Small intestine (tissue), 7 donors: ENCODE measurements at regions not wholly inside any gene's neighbourhood (a gene's known extent, or its start where the extent isn't known, plus 50 kb on each side); places are given as distances from the start of the nearest gene placed in this dataset.
"Not testable (repeated sequence)": the region's sequence is repeated elsewhere in the genome, so short reads cannot be mapped to it uniquely, and the experiment has no call there.

Experiments
- DNase-seq, 2 donors: peaks; one replicate each; pipeline versions ENCODE4 v3.0.0 to v3.0.0-alpha.2; 2013
- FAIRE-seq: peaks from 2 replicates; lab custom pipeline; 2012; peaks lifted over from hg19 to GRCh38; lab: Jason Lieb, UNC
- H3K27ac ChIP-seq, 3 donors: one replicate each; pipeline ENCODE4 v1.5.1; 2013; ENCODE audit warnings: low read length in 2 of 3, mild to moderate bottlenecking in 2 of 3, control low read depth in 1 of 3, inconsistent platforms in 1 of 3, low read depth in 1 of 3, moderate library complexity in 1 of 3
- H3K27me3 ChIP-seq, 3 donors: one replicate each; pipeline ENCODE4 v1.6.1; 2013; ENCODE audit warnings: low read length in 3 of 3, inconsistent platforms in 1 of 3; ENCODE audit not compliant: control insufficient read depth in 3 of 3, insufficient read depth in 3 of 3
- H3K36me3 ChIP-seq, 3 donors: one replicate each; pipeline ENCODE4 v1.6.1; 2013; ENCODE audit warnings: low read length in 3 of 3, inconsistent platforms in 1 of 3, low read depth in 1 of 3, mild to moderate bottlenecking in 1 of 3, moderate library complexity in 1 of 3; ENCODE audit not compliant: control insufficient read depth in 3 of 3, insufficient read depth in 2 of 3
- H3K4me1 ChIP-seq, 3 donors: one replicate each; pipeline ENCODE4 v1.6.1; 2013; ENCODE audit warnings: low read length in 2 of 3, inconsistent platforms in 1 of 3, low read depth in 1 of 3, mild to moderate bottlenecking in 1 of 3, moderate library complexity in 1 of 3; ENCODE audit not compliant: control insufficient read depth in 3 of 3, insufficient read depth in 2 of 3
- H3K4me3 ChIP-seq, 3 donors: one replicate each; pipeline ENCODE4 v1.5.1; 2013; ENCODE audit warnings: low read length in 3 of 3, control low read depth in 1 of 3, inconsistent platforms in 1 of 3, low read depth in 1 of 3, mild to moderate bottlenecking in 1 of 3, moderate library complexity in 1 of 3
- H3K9me3 ChIP-seq, 2 donors: one replicate each; pipeline ENCODE4 v1.6.1; 2013; ENCODE audit warnings: low read depth in 1 of 2, low read length in 1 of 2; ENCODE audit not compliant: control insufficient read depth in 2 of 2, insufficient read depth in 1 of 2
- WGBS, 3 donors: extraction: QIAGEN DNeasy Blood & Tissue Kit; methylation state at CpG; one replicate each; pipeline ENCODE4 v1.1.7; 2013; 5-methylcytosine and 5-hydroxymethylcytosine counted together
- donor health status: healthy with polysubstance abuse.
- donor health status: control.
- donor health status: control.
- donor health status: Bipolar disorder and iron deficiency.
- donor health status: healthy.

GRCh38 chr3:51617597-51617996 is 53.5 kb upstream of the TEX264 start:
- WGBS, 3 donors: 92 to 99% (median 94%) methylated on average over 3 of the region's 3 CpGs

GRCh38 chr3:51618038-51618437 is 53.0 kb upstream of the TEX264 start:
- H3K4me3 ChIP-seq, H3K27ac ChIP-seq, H3K27me3 ChIP-seq, FAIRE-seq, H3K36me3 ChIP-seq, DNase-seq, H3K9me3 ChIP-seq: not testable (repeated sequence)
- 90 to 94% (median 92%) methylated on average over 8 of the region's 8 CpGs for WGBS, 3 donors
- H3K4me1 ChIP-seq: peaks cover 4 to 15% (median 13%) of the 10 kb centered on the region in 3 donors

More at GRCh38 chr3:51617597-51617996, 53.5 kb upstream of the TEX264 start:
- H3K9me3 ChIP-seq: no peaks in the 10 kb centered on the region
- H3K27ac ChIP-seq: no peak overlapping the region
- DNase-seq (no peak), FAIRE-seq (no peak)
- no peaks in the 10 kb centered on the region for H3K27me3 ChIP-seq
- H3K4me1 ChIP-seq: peaks cover 4 to 15% (median 13%) of the 10 kb centered on the region in 3 donors
- H3K36me3 ChIP-seq: peaks cover 0 to 3% (median 0%) of the 10 kb centered on the region in 3 donors
- no peak overlapping the region for H3K4me3 ChIP-seq

GRCh38 chr3:51618496-51618895 is 52.6 kb upstream of the TEX264 start:
- Histone ChIP-seq H3K9me3 (no peaks in the 10 kb centered on the region), H3K4me1 (peaks cover 4 to 15% (median 13%) of the 10 kb centered on the region in 3 donors), H3K27me3 (no peaks in the 10 kb centered on the region), H3K27ac (no peak overlapping the region), H3K4me3 (no peak overlapping the region), H3K36me3 (peaks cover 0 to 6% (median 0%) of the 10 kb centered on the region in 3 donors)
- whole genome bisulfite sequencing, 3 donors: 87 to 90% (median 89%) methylated on average over 3 of the region's 3 CpGs
- DNase-seq (peak in 1 of 2 donors; percentile 52), FAIRE-seq (no peak)

- FAIRE-seq (no peak), DNase-seq (no peak)
- Histone ChIP-seq H3K27ac (no peak overlapping the region), H3K27me3 (no peaks in the 10 kb centered on the region), H3K4me1 (peaks cover 4 to 15% (median 13%) of the 10 kb centered on the region in 3 donors), H3K4me3 (no peak overlapping the region), H3K36me3 (peaks cover 0 to 6% (median 0%) of the 10 kb centered on the region in 3 donors), H3K9me3 (no peaks in the 10 kb centered on the region)
- 94 to 98% (median 96%) methylated on average over 4 of the region's 4 CpGs for WGBS, 3 donors
These were observed 51.1 kb upstream of the TEX264 start for GRCh38 chr3:51619983-51620382.

GRCh38 chr3:51620543-51620942 is 50.5 kb upstream of the TEX264 start:
- H3K9me3 ChIP-seq: no peaks in the 10 kb centered on the region
- H3K4me3 ChIP-seq: no peak overlapping the region
- DNase-seq (peak in 1 of 2 donors; percentile 61), FAIRE-seq (no peak)
- peaks cover 0 to 6% (median 0%) of the 10 kb centered on the region in 3 donors for H3K36me3 ChIP-seq
- WGBS, 3 donors: 52 to 62% (median 56%) methylated on average over 2 of the region's 2 CpGs
- no peak overlapping the region for H3K27ac ChIP-seq
- peaks cover 4 to 15% (median 13%) of the 10 kb centered on the region in 3 donors for H3K4me1 ChIP-seq
- no peaks in the 10 kb centered on the region for H3K27me3 ChIP-seq

- no peak overlapping the region for H3K4me3 ChIP-seq
- peaks cover 4 to 15% (median 13%) of the 10 kb centered on the region in 3 donors for H3K4me1 ChIP-seq
- FAIRE-seq (no peak), DNase-seq (peak; percentile 38 to 76)
- WGBS, 3 donors: 18 to 52% (median 38%) methylated on average over 2 of the region's 2 CpGs
- peak overlapping the region in 2 of 3 donors; percentile 42 to 57 for H3K27ac ChIP-seq
- H3K36me3 ChIP-seq: peaks cover 0 to 6% (median 0%) of the 10 kb centered on the region in 3 donors
- H3K27me3 ChIP-seq: no peaks in the 10 kb centered on the region
- H3K9me3 ChIP-seq: no peaks in the 10 kb centered on the region
These were observed 49.8 kb upstream of the TEX264 start for GRCh38 chr3:51621091-51621892.
